ENCODE measurements at regions not wholly inside any gene's neighbourhood (a gene's known extent, or its start where the extent isn't known, plus 50 kb on each side); places are given as distances from the start of the nearest gene placed in this dataset.
A peak's percentile ranks its signal among the peaks of the same experiment; 100 is the strongest.

DNA sequence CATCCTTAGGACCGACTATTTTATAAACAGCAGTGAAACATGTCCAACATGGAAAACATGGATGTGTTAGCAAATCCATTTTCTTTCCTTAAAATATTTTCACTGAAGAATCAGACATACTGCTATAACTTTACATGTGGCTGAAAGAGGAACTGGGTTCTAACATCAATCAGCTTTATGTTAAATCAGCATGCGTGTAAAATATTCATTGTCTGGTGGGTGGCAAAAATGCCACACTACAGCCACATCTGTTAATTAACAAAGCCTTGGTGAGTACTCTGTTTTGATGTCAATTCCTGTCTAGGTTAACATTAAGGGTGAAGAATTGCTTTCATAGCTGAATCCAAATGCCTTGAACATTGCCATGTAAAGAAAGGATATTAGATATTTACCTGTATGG is 222.6 kb upstream of the CEP162 start:
- Histone ChIP-seq H3K27me3 (ENCODE audit: control insufficient read depth in 4 of 4, insufficient read depth in 4 of 4, low read length in 3 of 4) (no peaks in the 10 kb centered on the region), H3K27ac (ENCODE audit: low read depth in 1 of 2, low read length in 2 of 2) (no peak overlapping the region), H3K9ac (ENCODE audit: low read depth in 1 of 2, low read length in 2 of 2) (no peak overlapping the region), H3K4me1 (ENCODE audit: control insufficient read depth in 4 of 4, insufficient read depth in 4 of 4, low read length in 3 of 4) (peaks cover 0 to 9% (median 3%) of the 10 kb centered on the region in 4 donors), H3K36me3 (ENCODE audit: control insufficient read depth in 4 of 4, insufficient read depth in 3 of 4, low read depth in 1 of 4, low read length in 3 of 4) (no peaks in the 10 kb centered on the region), H3K4me3 (ENCODE audit: low read depth in 1 of 3, low read length in 3 of 3) (no peak overlapping the region), H3K9me3 (ENCODE audit: control insufficient read depth in 4 of 4, low read length in 3 of 4) (no peaks in the 10 kb centered on the region)
- TF ChIP-seq RAD21 (IDR thresholded peaks at IDR 0.05), result no peak
- no peak for TF ChIP-seq SP1 (IDR thresholded peaks at IDR 0.05)
- no peak for TF ChIP-seq TAF1 (conservative IDR thresholded peaks at IDR 0.05)
- TF ChIP-seq, protein P1, sequence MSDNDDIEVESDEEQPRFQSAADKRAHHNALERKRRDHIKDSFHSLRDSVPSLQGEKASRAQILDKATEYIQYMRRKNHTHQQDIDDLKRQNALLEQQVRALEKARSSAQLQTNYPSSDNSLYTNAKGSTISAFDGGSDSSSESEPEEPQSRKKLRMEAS (IDR thresholded peaks at IDR 0.05), result no peak
- TF ChIP-seq FOXA1 (IDR thresholded peaks at IDR 0.05), result no peak
- no peak for TF ChIP-seq HNF4G (IDR thresholded peaks at IDR 0.05)
- TF ChIP-seq, protein P2, sequence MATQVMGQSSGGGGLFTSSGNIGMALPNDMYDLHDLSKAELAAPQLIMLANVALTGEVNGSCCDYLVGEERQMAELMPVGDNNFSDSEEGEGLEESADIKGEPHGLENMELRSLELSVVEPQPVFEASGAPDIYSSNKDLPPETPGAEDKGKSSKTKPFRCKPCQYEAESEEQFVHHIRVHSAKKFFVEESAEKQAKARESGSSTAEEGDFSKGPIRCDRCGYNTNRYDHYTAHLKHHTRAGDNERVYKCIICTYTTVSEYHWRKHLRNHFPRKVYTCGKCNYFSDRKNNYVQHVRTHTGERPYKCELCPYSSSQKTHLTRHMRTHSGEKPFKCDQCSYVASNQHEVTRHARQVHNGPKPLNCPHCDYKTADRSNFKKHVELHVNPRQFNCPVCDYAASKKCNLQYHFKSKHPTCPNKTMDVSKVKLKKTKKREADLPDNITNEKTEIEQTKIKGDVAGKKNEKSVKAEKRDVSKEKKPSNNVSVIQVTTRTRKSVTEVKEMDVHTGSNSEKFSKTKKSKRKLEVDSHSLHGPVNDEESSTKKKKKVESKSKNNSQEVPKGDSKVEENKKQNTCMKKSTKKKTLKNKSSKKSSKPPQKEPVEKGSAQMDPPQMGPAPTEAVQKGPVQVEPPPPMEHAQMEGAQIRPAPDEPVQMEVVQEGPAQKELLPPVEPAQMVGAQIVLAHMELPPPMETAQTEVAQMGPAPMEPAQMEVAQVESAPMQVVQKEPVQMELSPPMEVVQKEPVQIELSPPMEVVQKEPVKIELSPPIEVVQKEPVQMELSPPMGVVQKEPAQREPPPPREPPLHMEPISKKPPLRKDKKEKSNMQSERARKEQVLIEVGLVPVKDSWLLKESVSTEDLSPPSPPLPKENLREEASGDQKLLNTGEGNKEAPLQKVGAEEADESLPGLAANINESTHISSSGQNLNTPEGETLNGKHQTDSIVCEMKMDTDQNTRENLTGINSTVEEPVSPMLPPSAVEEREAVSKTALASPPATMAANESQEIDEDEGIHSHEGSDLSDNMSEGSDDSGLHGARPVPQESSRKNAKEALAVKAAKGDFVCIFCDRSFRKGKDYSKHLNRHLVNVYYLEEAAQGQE (IDR thresholded peaks at IDR 0.05), result no peak
- WGBS, result 87% methylated on average over 2 of the region's 2 CpGs
- no peak for DNase-seq (ENCODE audit: low spot score)

DNA sequence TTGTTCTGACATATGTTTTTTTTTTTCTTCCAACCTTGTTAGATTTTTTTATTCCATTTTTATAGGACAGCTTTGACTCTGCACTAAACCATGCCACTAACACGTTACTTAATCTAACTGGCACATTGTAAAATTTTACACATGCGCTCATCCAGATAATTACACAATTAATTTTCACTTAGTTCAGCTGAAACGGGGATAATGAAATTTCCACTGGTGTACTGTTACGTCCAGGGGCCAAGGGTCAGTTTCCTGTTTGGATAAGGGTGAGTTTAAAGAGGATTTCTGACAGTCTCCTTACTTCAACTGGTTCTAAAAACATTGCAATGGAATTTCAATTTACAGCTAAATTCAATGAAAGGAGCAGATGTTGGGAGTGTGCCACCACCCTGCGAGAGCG is 221.8 kb upstream of the CEP162 start:
- TF ChIP-seq FOXA2 (IDR thresholded peaks at IDR 0.05) (no peak), YY1 (IDR thresholded peaks at IDR 0.05) (peak; percentile 34), TAF1 (conservative IDR thresholded peaks at IDR 0.05) (no peak), NR2F2 (IDR thresholded peaks at IDR 0.05) (peak; percentile 54), RXRA (IDR thresholded peaks at IDR 0.05) (peak; percentile 48 to 61), GABPA (IDR thresholded peaks at IDR 0.05 in 1 of 2, conservative IDR thresholded peaks at IDR 0.05 in 1 of 2) (peak in 1 of 2 donors; percentile 8), FOXA1 (IDR thresholded peaks at IDR 0.05) (no peak), EGR1 (IDR thresholded peaks at IDR 0.05; ENCODE audit: low read depth in 2 of 2) (peak in 1 of 2 donors; percentile 20), HNF4A (conservative IDR thresholded peaks at IDR 0.05) (peak; percentile 87 to 88), HNF4G (IDR thresholded peaks at IDR 0.05) (peak; percentile 58), RAD21 (IDR thresholded peaks at IDR 0.05) (peak in 1 of 2 donors; percentile 31), SP1 (IDR thresholded peaks at IDR 0.05) (peak; percentile 86), JUND (IDR thresholded peaks at IDR 0.05) (peak in 1 of 2 donors; percentile 29)
- TF ChIP-seq, protein P3, sequence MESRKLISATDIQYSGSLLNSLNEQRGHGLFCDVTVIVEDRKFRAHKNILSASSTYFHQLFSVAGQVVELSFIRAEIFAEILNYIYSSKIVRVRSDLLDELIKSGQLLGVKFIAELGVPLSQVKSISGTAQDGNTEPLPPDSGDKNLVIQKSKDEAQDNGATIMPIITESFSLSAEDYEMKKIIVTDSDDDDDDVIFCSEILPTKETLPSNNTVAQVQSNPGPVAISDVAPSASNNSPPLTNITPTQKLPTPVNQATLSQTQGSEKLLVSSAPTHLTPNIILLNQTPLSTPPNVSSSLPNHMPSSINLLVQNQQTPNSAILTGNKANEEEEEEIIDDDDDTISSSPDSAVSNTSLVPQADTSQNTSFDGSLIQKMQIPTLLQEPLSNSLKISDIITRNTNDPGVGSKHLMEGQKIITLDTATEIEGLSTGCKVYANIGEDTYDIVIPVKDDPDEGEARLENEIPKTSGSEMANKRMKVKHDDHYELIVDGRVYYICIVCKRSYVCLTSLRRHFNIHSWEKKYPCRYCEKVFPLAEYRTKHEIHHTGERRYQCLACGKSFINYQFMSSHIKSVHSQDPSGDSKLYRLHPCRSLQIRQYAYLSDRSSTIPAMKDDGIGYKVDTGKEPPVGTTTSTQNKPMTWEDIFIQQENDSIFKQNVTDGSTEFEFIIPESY (IDR thresholded peaks at IDR 0.05), result peak; percentile 25
- TF ChIP-seq, protein P1 (IDR thresholded peaks at IDR 0.05), result peak; percentile 54
- TF ChIP-seq, protein P4, sequence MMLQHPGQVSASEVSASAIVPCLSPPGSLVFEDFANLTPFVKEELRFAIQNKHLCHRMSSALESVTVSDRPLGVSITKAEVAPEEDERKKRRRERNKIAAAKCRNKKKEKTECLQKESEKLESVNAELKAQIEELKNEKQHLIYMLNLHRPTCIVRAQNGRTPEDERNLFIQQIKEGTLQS (IDR thresholded peaks at IDR 0.05), result no peak
- TF ChIP-seq, protein P5, sequence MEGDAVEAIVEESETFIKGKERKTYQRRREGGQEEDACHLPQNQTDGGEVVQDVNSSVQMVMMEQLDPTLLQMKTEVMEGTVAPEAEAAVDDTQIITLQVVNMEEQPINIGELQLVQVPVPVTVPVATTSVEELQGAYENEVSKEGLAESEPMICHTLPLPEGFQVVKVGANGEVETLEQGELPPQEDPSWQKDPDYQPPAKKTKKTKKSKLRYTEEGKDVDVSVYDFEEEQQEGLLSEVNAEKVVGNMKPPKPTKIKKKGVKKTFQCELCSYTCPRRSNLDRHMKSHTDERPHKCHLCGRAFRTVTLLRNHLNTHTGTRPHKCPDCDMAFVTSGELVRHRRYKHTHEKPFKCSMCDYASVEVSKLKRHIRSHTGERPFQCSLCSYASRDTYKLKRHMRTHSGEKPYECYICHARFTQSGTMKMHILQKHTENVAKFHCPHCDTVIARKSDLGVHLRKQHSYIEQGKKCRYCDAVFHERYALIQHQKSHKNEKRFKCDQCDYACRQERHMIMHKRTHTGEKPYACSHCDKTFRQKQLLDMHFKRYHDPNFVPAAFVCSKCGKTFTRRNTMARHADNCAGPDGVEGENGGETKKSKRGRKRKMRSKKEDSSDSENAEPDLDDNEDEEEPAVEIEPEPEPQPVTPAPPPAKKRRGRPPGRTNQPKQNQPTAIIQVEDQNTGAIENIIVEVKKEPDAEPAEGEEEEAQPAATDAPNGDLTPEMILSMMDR (IDR thresholded peaks at IDR 0.05; ENCODE audit: low read depth, low read length, missing input control), result no peak
- TF ChIP-seq, protein P2 (IDR thresholded peaks at IDR 0.05), result peak; percentile 23
- Histone ChIP-seq H3K36me3 (ENCODE audit: control insufficient read depth in 4 of 4, insufficient read depth in 3 of 4, low read depth in 1 of 4, low read length in 3 of 4) (no peaks in the 10 kb centered on the region), H3K27ac (ENCODE audit: low read depth in 1 of 2, low read length in 2 of 2) (no peak overlapping the region), H3K4me3 (ENCODE audit: low read depth in 1 of 3, low read length in 3 of 3) (no peak overlapping the region), H3K9me3 (ENCODE audit: control insufficient read depth in 4 of 4, low read length in 3 of 4) (no peaks in the 10 kb centered on the region), H3K4me1 (ENCODE audit: control insufficient read depth in 4 of 4, insufficient read depth in 4 of 4, low read length in 3 of 4) (peaks cover 0 to 9% (median 3%) of the 10 kb centered on the region in 4 donors), H3K9ac (ENCODE audit: low read depth in 1 of 2, low read length in 2 of 2) (no peak overlapping the region), H3K27me3 (ENCODE audit: control insufficient read depth in 4 of 4, insufficient read depth in 4 of 4, low read length in 3 of 4) (no peaks in the 10 kb centered on the region)
- DNase-seq (ENCODE audit: low spot score), result no peak
- 25% methylated on average over 6 of the region's 6 CpGs for WGBS

Measured in liver (tissue), 8 donors.